ACHN (cell line): ENCODE measurements at regions not wholly inside any gene's neighbourhood (a gene's known extent, or its start where the extent isn't known, plus 50 kb on each side); places are given as distances from the start of the nearest gene placed in this dataset.
"Not testable (repeated sequence)": the region's sequence is repeated elsewhere in the genome, so short reads cannot be mapped to it uniquely, and the experiment has no call there.

ENCODE experiments used
- DNase-seq: peaks from one replicate; pipeline ENCODE4 v3.0.0-alpha.2; 2015
- in situ Hi-C: cut with HindIII; loops from 2 replicates; pipeline ENCODE4 v1.10.0; 2017; ENCODE audit warnings: low sequenced_read_pairs, low pct_ligation_motif_present, low pct_unique_long_range_greater_than_20kb

DNA sequence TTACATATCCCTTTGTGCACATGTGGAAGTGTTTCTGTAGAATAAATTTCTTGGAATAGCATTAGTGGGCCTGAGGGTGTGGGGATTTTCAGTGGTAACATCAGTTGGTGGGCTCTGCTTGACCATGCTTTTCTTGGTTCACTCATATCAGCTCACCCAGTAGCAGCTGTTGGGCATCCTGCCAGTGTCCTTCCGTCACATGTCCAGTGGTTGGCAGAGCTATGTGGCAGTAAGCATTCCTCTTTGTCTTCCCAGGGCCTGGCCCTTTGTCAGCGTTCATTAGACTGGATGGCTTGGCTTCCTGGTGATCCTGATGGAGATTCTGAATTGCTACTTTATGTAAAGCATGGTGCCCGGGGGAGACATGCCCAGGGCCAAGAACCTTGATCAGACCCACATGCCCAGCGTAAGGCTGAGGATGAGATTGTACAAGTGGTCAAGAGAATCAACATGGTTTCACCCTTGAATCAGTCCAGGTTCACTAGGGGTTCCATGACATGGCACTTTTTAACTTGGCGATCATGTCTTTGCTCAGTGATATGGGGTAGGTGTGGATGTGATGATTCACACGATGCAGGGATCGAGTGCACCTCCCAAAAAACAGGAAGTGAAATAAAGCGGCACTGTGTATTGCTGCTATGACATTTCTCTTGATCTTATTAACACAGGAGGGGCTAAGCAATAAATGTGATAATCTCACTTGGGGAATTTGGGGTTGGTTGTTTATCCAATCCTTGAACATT lies 72.1 kb upstream of the IGFBP7 start:
- DNase-seq: no peak
- in situ Hi-C loops: no loop called here

DNA sequence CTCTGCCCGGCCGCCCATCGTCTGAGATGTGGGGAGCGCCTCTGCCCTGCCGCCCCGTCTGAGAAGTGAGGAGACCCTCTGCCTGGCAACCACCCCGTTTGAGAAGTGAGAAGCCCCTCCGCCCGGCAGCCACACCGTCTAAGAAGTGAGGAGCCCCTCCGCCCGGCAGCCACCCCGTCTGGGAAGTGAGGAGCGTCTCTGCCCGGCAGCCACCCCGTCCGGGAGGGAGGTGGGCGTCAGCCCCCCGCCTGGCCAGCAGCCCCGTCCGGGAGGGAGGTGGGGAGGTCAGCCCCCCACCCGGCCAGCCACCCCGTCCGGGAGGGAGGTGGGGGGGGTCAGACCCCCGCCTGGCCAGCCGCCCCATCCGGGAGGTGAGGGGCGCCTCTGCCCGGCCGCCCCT lies 63.0 kb upstream of the IGFBP7 start:
- in situ Hi-C loops, DNase-seq: not testable (repeated sequence)

DNA sequence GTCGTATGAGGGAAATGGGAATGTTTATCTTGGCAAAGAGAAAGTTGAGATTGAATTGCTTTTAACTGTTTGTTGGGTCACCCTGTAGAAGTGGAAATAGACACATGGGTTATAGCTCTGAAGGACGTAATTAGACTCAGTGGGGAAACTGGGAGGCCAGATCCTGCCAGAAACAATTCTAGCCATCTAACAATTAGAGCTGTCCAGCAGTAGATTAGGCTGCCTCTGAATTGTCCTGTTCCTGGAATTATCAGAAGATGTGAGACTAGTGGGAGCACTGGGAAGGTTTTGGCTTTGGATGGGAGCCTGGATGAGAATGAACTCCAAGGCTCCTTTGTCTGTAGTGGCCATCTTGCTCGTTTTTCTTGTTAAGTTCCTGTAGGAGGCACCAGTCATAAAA lies 61.9 kb upstream of the IGFBP7 start:
- in situ Hi-C loops: no loop called here
- no peak for DNase-seq

DNA sequence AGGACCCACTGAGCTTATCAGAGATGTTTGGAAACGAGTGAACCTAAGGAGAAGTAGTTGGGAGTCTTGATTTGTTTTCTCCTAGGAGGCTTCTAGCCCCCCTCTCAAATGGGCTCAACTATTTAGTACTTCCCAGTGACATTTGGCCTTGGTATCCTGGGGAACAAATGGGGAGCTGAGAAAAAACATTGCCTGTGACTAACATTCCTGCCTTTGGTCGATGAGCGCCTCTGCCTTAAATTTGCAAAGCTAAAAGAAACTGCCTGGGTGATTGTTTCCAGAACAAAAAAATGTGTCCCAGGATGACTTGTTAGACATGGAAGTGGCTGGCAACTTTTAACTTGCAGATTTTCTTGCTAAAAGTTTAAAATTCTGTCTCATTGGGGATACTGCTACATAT lies 58.8 kb upstream of the IGFBP7 start:
- in situ Hi-C loops: no loop called here
- DNase-seq: no peak

DNA sequence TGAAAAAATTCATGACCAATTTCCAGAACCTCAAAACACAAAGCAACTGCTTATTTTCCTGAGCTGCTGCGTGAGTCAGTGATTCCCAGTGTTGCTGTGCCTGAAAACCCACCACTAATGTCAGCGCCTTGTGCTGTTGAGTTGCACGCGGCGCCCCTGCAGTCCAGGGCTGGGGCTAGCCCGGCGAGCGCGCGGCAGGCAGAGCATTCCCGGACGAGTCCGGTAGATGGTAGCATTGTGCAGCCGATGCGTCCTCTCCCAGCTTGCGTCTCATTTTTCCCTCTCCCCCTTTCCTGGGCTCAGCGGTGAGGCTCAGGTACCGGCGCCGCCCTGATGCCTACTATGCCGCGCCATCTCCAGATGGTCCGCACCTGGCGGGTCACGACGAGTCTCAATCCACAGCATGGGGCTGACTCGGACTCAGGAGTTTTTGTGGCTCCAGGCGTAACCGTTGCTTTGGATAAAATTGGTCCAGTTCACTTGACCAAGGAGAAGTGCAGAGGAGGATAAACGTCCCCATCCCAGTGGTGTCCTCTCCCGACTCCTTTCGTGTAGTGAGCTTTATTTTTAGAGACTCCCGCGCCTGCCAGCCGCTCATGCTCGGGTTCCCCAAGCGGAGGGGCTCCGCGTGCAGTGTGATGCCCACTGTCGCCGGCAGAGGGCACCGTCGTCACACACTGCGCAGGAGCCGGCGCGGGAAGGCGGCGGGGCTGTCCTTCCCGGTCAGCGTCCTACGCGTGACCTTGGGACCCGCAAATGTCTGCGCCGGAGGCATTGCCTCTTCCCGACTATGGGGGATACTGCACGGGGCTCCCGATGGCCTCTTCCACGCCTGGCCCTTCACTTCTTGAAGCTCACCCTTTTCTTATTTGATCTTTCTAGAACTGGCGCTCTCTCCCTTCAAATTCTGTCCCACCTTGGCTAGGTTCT lies 53.6 kb upstream of the IGFBP7 start:
- peak; percentile 75 for DNase-seq
- in situ Hi-C loops: no loop called here

DNA sequence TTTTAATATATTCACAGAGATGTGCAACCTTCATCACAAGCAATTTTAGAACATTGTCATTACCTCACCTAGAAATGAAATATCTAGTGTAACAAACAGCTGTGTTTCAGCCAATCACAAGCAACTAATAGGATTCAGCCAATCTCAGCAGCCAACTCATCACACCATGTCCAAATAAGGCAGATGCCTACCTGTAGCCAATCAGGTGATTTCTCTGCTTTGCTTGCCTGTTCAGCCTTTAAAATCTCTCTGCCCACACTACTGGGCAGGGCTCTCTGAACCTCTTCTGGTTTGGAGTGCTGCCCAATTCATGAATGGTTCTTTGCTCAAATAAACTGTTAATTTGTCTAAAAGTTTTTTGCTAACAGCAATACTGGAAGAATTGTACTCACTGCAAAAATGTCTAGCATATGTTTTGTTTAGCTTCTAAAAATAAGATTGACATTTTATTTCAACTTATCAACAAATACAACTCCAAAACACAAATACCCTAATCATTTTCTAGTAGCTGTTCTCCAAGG lies 52.4 kb upstream of the IGFBP7 start:
- in situ Hi-C loops: no loop called here
- no peak for DNase-seq
